Ishikawa (cell line): ENCODE measurements at regions not wholly inside any gene's neighbourhood (a gene's known extent, or its start where the extent isn't known, plus 50 kb on each side); places are given as distances from the start of the nearest gene placed in this dataset.

Experiments used
- CEBPB ChIP-seq: IDR thresholded peaks from 2 replicates; pipeline ENCODE4 v1.6.1; 2012
- CREB1 ChIP-seq: IDR thresholded peaks from 2 replicates; pipeline ENCODE4 v1.6.1; 2012; ENCODE audit warnings: low read depth
- EGR1 ChIP-seq: IDR thresholded peaks from 2 replicates; pipeline ENCODE4 v1.6.1; 2012
- EP300 ChIP-seq: IDR thresholded peaks from 2 replicates; pipeline ENCODE4 v1.6.1; 2012; ENCODE audit warnings: borderline replicate concordance
- FOXM1 ChIP-seq: IDR thresholded peaks from 2 replicates; pipeline ENCODE4 v1.6.1; 2012; ENCODE audit warnings: low read depth, borderline replicate concordance
- NFIC ChIP-seq: IDR thresholded peaks from 2 replicates; pipeline ENCODE4 v1.6.1; 2012
- RAD21 ChIP-seq: IDR thresholded peaks from 2 replicates; pipeline ENCODE4 v1.6.1; 2012; ENCODE audit warnings: low read depth
- TAF1 ChIP-seq: IDR thresholded peaks from 2 replicates; pipeline ENCODE4 v1.6.1; 2012; ENCODE audit warnings: low read depth, mild to moderate bottlenecking
- TCF12 ChIP-seq: IDR thresholded peaks from 2 replicates; pipeline ENCODE4 v1.6.1; 2012; ENCODE audit warnings: low read depth
- TEAD4 ChIP-seq: IDR thresholded peaks from 2 replicates; pipeline ENCODE4 v1.6.1; 2012
- YY1 ChIP-seq: IDR thresholded peaks from 2 replicates; pipeline ENCODE4 v1.6.1; 2012; ENCODE audit warnings: low read depth
- ZBTB7A ChIP-seq: IDR thresholded peaks from 2 replicates; pipeline ENCODE4 v1.6.1; 2012; ENCODE audit warnings: low read depth
- TF ChIP-seq, protein P1 (sequence below): IDR thresholded peaks from 2 replicates; pipeline ENCODE4 v1.6.1; 2012
- TF ChIP-seq, protein P2 (sequence below): IDR thresholded peaks from 2 replicates; pipeline ENCODE4 v1.6.1; 2012; ENCODE audit warnings: low read depth, mild to moderate bottlenecking
- TF ChIP-seq, protein P3 (sequence below): IDR thresholded peaks from 2 replicates; pipeline ENCODE4 v1.6.1; 2012

DNA sequence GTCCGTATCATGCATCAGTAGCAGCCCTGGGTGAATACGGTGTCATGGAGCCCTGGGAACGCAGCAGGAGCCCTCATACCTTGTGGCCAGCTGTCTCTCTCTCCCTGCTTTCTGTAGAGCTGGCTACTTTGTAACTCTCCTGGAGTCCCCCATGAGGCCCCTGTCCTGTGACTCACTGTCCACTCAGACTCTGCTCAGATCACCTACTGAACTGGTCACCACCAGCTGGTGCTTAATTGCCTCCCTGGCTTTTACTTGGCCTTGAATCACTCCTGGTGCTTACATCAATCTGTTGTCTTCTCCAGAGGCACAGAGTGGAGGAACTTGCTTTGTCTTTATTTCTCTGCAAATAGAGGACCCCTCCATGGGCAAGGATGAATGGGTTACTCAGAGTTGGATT is 172.7 kb downstream of the HRH4 start:
- TF ChIP-seq NFIC = no peak
- TF ChIP-seq, protein P1, sequence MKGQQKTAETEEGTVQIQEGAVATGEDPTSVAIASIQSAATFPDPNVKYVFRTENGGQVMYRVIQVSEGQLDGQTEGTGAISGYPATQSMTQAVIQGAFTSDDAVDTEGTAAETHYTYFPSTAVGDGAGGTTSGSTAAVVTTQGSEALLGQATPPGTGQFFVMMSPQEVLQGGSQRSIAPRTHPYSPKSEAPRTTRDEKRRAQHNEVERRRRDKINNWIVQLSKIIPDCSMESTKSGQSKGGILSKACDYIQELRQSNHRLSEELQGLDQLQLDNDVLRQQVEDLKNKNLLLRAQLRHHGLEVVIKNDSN = no peak

DNA sequence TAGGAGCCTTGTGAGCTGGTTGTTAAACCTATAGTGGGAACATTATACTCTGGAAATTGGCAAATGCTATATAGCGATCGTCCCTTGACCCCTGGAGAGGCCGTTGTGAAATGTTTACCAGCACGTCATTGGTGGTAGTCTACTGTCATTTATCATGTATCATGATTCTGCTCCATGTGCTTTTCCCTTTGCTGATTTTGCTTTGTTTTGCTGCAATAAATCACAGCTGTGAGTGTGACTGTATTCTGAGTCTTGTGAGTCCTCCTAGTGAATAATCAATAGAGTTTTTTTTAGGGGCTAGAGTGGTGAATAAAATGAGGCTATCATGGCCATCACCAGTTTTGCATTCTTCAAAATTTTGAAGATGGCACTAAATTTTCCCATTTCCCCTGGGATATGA is 189.1 kb downstream of the HRH4 start:
- TF ChIP-seq TEAD4 (no peak), ZBTB7A (no peak)
- TF ChIP-seq, protein P2, sequence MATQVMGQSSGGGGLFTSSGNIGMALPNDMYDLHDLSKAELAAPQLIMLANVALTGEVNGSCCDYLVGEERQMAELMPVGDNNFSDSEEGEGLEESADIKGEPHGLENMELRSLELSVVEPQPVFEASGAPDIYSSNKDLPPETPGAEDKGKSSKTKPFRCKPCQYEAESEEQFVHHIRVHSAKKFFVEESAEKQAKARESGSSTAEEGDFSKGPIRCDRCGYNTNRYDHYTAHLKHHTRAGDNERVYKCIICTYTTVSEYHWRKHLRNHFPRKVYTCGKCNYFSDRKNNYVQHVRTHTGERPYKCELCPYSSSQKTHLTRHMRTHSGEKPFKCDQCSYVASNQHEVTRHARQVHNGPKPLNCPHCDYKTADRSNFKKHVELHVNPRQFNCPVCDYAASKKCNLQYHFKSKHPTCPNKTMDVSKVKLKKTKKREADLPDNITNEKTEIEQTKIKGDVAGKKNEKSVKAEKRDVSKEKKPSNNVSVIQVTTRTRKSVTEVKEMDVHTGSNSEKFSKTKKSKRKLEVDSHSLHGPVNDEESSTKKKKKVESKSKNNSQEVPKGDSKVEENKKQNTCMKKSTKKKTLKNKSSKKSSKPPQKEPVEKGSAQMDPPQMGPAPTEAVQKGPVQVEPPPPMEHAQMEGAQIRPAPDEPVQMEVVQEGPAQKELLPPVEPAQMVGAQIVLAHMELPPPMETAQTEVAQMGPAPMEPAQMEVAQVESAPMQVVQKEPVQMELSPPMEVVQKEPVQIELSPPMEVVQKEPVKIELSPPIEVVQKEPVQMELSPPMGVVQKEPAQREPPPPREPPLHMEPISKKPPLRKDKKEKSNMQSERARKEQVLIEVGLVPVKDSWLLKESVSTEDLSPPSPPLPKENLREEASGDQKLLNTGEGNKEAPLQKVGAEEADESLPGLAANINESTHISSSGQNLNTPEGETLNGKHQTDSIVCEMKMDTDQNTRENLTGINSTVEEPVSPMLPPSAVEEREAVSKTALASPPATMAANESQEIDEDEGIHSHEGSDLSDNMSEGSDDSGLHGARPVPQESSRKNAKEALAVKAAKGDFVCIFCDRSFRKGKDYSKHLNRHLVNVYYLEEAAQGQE = no peak

DNA sequence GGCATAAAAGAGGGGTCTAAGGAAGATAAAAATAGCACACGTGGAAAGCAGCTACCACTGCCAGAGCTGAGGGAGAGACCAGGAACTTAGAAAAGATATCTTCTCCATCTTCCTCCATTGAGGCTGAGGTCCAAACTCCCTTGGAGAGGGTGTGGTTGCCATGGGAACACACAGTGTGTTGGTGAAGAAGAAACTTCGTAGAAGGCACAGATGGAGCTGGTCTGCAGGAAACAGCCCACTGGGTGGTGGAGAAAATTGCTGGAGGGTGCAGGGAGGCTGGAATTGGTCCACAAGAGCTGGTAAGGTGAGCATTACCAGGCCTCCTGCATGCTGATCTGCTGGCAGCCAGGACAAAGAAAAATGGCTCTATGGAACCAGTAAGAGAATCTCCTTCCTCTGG is 191.0 kb downstream of the HRH4 start:
- TF ChIP-seq EP300 (no peak), ZBTB7A (no peak), TCF12 (no peak), YY1 (no peak), TEAD4 (no peak), RAD21 (no peak), NFIC (no peak), EGR1 (no peak), FOXM1 (no peak), CREB1 (no peak), TAF1 (no peak), CEBPB (no peak)
- TF ChIP-seq, protein P3, sequence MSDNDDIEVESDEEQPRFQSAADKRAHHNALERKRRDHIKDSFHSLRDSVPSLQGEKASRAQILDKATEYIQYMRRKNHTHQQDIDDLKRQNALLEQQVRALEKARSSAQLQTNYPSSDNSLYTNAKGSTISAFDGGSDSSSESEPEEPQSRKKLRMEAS = no peak
- TF ChIP-seq, protein P1 = no peak
- TF ChIP-seq, protein P2 = no peak

DNA sequence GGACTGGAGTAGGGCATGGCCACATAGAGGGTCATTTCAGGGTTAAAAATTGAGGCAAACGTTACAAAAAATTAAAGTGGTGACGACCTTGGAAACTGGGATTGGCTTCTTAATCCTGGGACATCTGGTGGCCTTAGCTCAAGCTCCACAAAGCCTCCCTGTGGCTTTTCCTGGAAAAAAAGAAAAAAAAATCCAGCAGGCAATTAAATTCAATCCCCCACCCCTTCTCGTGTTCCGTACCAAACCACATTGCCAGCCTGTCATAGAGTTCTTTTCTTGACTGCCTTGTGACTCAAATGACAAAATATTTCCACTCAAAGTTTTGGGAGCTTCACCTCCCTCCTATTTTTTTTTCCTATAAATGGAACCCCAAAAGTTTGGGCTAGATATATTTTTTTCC is 195.6 kb downstream of the HRH4 start:
- TF ChIP-seq EGR1 = no peak
- TF ChIP-seq CREB1 = no peak
- TF ChIP-seq NFIC = no peak
- TF ChIP-seq TAF1 = no peak
- TF ChIP-seq YY1 = no peak
- TF ChIP-seq, protein P1 = no peak
- TF ChIP-seq, protein P2 = no peak
- TF ChIP-seq TCF12 = no peak
- TF ChIP-seq, protein P3 = no peak
- TF ChIP-seq RAD21 = no peak
- no peak for TF ChIP-seq FOXM1
